Vagina (tissue), 2 donors: ENCODE measurements at regions not wholly inside any gene's neighbourhood (a gene's known extent, or its start where the extent isn't known, plus 50 kb on each side); places are given as distances from the start of the nearest gene placed in this dataset.

Experiments used
- POLR2A ChIP-seq, 2 donors: fragments of 450-650 bp; IDR thresholded peaks; one replicate each; pipeline ENCODE4 v1.6.1; 2017; ENCODE audit warnings: antibody characterized with exemption in 2 of 2, mild to moderate bottlenecking in 2 of 2, moderate library complexity in 2 of 2
- TF ChIP-seq, protein P1 (sequence below), 3 experiments: fragments of 450-650 bp in 2 of 3; fragments of 200-600 bp in 1 of 3; sonication (generic) in 1 of 3; IDR thresholded peaks; one replicate each; pipeline ENCODE4 v1.5.1; 2017 to 2019; ENCODE audit warnings: antibody characterized with exemption in 3 of 3, mild to moderate bottlenecking in 2 of 3, moderate library complexity in 2 of 3

DNA sequence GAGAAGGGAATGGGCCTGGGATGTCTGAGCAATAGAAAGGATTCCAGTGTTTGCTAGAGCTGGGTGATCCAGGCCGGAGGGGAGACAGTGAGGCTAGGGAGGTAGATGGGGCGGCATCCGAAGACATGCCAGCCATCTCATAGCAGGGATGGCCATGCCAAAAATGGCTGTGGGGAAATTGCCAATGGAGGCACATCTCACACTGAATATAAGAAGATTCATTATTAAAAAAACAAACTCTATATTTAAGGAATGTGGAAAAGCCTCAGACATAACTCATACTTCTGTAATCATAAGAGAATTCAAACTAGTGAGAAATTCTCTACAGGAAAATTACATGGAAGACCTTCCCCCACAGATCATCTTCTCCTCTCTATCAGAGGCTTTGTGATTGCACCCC lies 289.2 kb downstream of the FGF9 start:
- TF ChIP-seq, protein P1, sequence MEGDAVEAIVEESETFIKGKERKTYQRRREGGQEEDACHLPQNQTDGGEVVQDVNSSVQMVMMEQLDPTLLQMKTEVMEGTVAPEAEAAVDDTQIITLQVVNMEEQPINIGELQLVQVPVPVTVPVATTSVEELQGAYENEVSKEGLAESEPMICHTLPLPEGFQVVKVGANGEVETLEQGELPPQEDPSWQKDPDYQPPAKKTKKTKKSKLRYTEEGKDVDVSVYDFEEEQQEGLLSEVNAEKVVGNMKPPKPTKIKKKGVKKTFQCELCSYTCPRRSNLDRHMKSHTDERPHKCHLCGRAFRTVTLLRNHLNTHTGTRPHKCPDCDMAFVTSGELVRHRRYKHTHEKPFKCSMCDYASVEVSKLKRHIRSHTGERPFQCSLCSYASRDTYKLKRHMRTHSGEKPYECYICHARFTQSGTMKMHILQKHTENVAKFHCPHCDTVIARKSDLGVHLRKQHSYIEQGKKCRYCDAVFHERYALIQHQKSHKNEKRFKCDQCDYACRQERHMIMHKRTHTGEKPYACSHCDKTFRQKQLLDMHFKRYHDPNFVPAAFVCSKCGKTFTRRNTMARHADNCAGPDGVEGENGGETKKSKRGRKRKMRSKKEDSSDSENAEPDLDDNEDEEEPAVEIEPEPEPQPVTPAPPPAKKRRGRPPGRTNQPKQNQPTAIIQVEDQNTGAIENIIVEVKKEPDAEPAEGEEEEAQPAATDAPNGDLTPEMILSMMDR (IDR thresholded peaks at IDR 0.05): no peak
- TF ChIP-seq POLR2A (IDR thresholded peaks at IDR 0.05): no peak
